BJ (cell line): ENCODE measurements at regions not wholly inside any gene's neighbourhood (a gene's known extent, or its start where the extent isn't known, plus 50 kb on each side); places are given as distances from the start of the nearest gene placed in this dataset.
A peak's percentile ranks its signal among the peaks of the same experiment; 100 is the strongest.

Source experiments
- CTCF ChIA-PET: fragments of 350-600 bp; formaldehyde crosslinking; extraction: SDS; loops from one replicate; lab custom pipeline; 2021; ENCODE audit warnings: antibody characterized with exemption, inconsistent platforms; lab: Yijun Ruan, JAX
- POLR2A ChIA-PET: fragments of 300-600 bp; sonication (Branson Sonifier 250); formaldehyde crosslinking; extraction: SDS; loops from one replicate; lab custom pipeline; 2021; ENCODE audit warnings: antibody characterized with exemption; lab: Charles Lee
- DNase-seq: peaks from one replicate; pipeline ENCODE4 v3.0.0-alpha.2; 2011; ENCODE audit warnings: low read depth
- H3K27me3 ChIP-seq: 2 replicates; pipeline ENCODE4 v1.6.0; 2011; ENCODE audit warnings: low read length; ENCODE audit not compliant: control insufficient read depth, insufficient read depth
- H3K36me3 ChIP-seq: 2 replicates; pipeline ENCODE4 v1.5.1; 2011; ENCODE audit warnings: low read length; ENCODE audit not compliant: control insufficient read depth, insufficient read depth
- H3K4me3 ChIP-seq: 2 replicates; pipeline ENCODE4 v1.5.1; 2011; ENCODE audit warnings: low read depth, mild to moderate bottlenecking, control low read depth, low read length
- TF ChIP-seq, protein P1 (sequence below): IDR thresholded peaks from 2 replicates; pipeline ENCODE4 v1.5.1; 2011; ENCODE audit warnings: low read depth, mild to moderate bottlenecking, control low read depth, inconsistent platforms, low read length, moderate library complexity; ENCODE audit not compliant: insufficient read depth

DNA sequence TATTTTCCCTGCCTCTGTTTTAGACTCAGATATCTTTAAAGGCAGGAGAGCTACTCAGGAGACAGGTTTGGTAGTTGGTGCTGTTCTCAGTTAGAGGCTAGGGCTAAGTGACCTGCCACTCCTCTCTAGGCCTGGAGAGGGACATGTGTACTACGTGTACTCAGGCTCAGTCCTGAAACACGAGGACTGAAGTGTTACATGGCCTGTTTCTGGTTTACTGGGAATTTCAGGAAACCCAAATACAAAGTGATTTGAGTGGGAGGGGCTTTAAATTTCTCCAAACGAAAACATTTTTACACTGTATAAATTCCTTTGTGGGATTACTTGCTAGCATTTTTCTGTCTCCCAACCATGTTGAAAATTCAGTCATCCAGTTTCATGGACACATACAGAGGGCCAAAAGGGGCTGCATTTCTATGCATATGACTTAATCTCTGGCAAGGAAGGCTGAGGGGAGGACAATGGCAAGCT is 343.3 kb downstream of the CYP26B1 start:
- POLR2A ChIA-PET: no interaction called here
- Histone ChIP-seq H3K36me3 (no peaks in the 10 kb centered on the region), H3K4me3 (no peak overlapping the region), H3K27me3 (peaks cover 2% of the 10 kb centered on the region; the same call in 1 of the 2 replicates)
- DNase-seq: peak; percentile 63
- CTCF ChIA-PET: interaction anchor here (1.0 to 14.3 kb wide), 13 partner anchors 10 to 775 kb away, joined by 3 to 285 read pairs (median 6); partner anchors contain the start of gene CYP26B1
- TF ChIP-seq, protein P1, sequence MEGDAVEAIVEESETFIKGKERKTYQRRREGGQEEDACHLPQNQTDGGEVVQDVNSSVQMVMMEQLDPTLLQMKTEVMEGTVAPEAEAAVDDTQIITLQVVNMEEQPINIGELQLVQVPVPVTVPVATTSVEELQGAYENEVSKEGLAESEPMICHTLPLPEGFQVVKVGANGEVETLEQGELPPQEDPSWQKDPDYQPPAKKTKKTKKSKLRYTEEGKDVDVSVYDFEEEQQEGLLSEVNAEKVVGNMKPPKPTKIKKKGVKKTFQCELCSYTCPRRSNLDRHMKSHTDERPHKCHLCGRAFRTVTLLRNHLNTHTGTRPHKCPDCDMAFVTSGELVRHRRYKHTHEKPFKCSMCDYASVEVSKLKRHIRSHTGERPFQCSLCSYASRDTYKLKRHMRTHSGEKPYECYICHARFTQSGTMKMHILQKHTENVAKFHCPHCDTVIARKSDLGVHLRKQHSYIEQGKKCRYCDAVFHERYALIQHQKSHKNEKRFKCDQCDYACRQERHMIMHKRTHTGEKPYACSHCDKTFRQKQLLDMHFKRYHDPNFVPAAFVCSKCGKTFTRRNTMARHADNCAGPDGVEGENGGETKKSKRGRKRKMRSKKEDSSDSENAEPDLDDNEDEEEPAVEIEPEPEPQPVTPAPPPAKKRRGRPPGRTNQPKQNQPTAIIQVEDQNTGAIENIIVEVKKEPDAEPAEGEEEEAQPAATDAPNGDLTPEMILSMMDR: peak; percentile 54

DNA sequence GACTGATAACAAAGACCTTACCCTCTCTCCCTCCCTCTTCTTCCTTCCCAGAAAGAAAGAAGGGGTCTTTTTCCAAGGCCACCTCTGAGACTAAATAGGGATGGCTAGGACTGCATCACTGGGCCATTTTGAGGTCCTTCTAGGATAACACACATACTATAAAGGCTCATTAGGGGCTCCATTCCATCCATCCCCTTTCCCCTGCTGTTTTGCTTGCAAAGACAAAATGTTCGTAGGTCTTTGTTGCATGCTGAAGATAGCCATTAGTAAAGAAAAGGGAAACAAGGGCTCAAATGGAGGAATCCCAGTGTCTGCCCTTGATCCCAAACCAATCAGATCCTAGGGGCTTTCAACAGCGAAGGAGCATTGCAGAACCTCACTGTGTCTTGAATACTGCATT is 344.3 kb downstream of the CYP26B1 start:
- no peaks in the 10 kb centered on the region for H3K36me3 ChIP-seq
- ChIA-PET POLR2A (no interaction called here), CTCF (interaction anchor here (1.2 to 14.3 kb wide), 12 partner anchors 8 to 776 kb away, joined by 5 to 285 read pairs (median 18); partner anchors contain the start of gene CYP26B1)
- H3K27me3 ChIP-seq: peaks cover 2% of the 10 kb centered on the region; the same call in 1 of the 2 replicates
- no peak for DNase-seq
- no peak overlapping the region for H3K4me3 ChIP-seq
- TF ChIP-seq, protein P1: no peak

DNA sequence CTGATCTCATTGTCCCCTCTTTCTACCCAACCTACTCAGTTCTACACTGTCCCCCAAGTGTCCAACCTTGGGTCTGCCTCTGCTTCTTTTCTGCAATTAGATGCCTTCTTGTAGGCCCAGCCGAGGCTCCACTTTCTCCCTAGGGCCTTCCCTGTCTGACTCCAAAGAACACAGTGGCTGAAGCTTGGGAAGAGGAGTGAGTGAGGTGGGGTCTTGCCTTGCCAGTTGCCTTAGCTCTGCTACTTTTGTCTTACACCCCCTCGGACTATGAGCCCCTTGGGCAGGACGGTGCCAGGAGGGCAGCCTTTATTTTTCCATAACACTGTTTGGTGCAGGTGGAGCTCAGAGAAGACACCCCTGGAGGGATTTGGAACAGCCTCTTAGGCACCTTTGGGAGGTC is 345.1 kb downstream of the CYP26B1 start:
- POLR2A ChIA-PET: no interaction called here
- DNase-seq: no peak
- no peak overlapping the region for H3K4me3 ChIP-seq

DNA sequence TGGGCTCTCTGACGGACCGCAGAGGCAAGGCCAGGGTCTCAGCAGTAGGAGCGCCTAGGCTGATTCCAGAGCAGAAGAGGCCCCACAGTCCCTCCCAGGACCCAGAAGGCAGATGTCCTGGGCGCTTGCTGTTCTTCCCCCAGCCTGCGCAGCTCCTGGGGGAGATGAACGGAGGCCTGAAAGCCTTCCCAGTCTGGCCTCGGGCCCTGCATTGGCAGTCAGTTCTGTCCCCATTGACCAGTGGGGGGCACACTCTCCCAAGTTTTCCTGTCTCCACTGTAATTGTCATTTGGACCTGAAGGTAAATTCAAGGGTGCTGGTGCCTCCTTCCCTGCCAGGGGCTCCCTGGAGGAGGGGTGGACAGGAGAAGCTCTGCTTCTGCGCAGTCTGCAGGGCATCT is 345.7 kb downstream of the CYP26B1 start:
- Histone ChIP-seq H3K4me3 (no peak overlapping the region), H3K27me3 (peaks cover 2% of the 10 kb centered on the region; the same call in 1 of the 2 replicates), H3K36me3 (no peaks in the 10 kb centered on the region)
- ChIA-PET CTCF (interaction anchor here (0.6 to 14.3 kb wide), 21 partner anchors 8 to 778 kb away, joined by 3 to 285 read pairs (median 6); partner anchors contain the start of gene CYP26B1), POLR2A (interaction anchor here (0.6 kb wide), 1 partner anchor 328 kb away, joined by 3 read pairs; no protein-coding TSS in a partner anchor)
- TF ChIP-seq, protein P1: peak; percentile 72
- no peak for DNase-seq

More for the DNA sequence above, 345.1 kb downstream of the CYP26B1 start:
- Histone ChIP-seq H3K36me3 (no peaks in the 10 kb centered on the region), H3K27me3 (peaks cover 2% of the 10 kb centered on the region; the same call in 1 of the 2 replicates)
- TF ChIP-seq, protein P1: no peak
- CTCF ChIA-PET: interaction anchor here (0.7 to 14.3 kb wide), 14 partner anchors 8 to 777 kb away, joined by 3 to 285 read pairs (median 9); partner anchors contain the start of gene CYP26B1

DNA sequence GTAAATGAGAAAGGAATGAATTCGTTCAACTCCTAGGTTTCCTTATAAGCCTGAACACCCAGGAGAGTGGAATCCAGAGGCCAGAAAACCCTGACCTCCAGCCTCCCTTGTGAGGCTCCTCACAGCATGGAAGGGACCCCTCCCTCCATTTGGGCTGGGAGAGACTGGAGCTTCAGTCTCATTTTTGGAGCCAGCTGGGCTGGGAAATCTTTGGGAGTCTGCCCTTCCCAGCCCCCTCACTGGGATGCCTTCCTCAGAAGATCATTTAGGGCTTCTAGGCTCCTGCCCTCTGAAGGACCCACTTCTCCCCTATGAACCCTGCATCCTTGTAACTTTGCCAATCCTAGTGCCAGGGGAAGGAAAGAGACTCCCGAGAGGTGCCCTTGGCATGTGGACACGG is 346.1 kb downstream of the CYP26B1 start:
- ChIA-PET CTCF (interaction anchor here (0.6 to 14.3 kb wide), 18 partner anchors 9 to 778 kb away, joined by 3 to 285 read pairs (median 6); partner anchors contain the start of gene CYP26B1), POLR2A (interaction anchor here (0.6 kb wide), 1 partner anchor 328 kb away, joined by 3 read pairs; no protein-coding TSS in a partner anchor)
- Histone ChIP-seq H3K36me3 (no peaks in the 10 kb centered on the region), H3K4me3 (no peak overlapping the region), H3K27me3 (peaks cover 2% of the 10 kb centered on the region; the same call in 1 of the 2 replicates)
- TF ChIP-seq, protein P1: no peak
- no peak for DNase-seq
